ENCODE measurements at regions not wholly inside any gene's neighbourhood (a gene's known extent, or its start where the extent isn't known, plus 50 kb on each side); places are given as distances from the start of the nearest gene placed in this dataset.

DNA sequence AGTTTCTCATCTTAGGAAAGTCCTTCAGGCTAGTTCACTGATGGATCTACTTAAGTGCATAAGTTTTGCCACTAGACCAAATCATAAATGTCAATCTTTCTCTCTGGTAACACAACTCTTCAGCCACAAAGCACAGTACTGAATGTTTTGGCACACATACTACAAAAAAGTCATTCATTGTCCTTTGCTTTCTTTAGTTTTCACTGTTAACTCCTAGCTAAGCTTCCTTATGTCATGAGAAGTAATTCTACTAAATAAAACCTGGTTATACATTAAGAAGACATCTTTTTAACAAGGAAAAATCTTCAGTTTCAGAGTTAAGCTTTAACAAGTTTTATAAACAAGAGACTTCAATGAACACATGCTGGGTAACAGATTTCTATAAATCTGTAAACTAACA lies 379.2 kb upstream of the NFIA start:
- Histone ChIP-seq H3K27ac (no peak overlapping the region), H3K4me2 (no peak overlapping the region), H3K36me3 (ENCODE audit: insufficient read depth) (no peaks in the 10 kb centered on the region), H3K4me3 (IDR thresholded peaks at IDR 0.05; ENCODE audit: insufficient read depth, low read depth, low read length) (no peak overlapping the region), H3K27me3 (ENCODE audit: insufficient read depth, low read depth) (no peaks in the 10 kb centered on the region), H3K79me2 (ENCODE audit: insufficient read depth, low read depth) (no peaks in the 10 kb centered on the region), H2AFZ (ENCODE audit: low read depth) (no peak overlapping the region), H3K4me1 (ENCODE audit: low read depth, poor library complexity, severe bottlenecking) (no peaks in the 10 kb centered on the region), H3K9ac (no peak overlapping the region), H4K20me1 (ENCODE audit: insufficient read depth) (no peaks in the 10 kb centered on the region)
- TF ChIP-seq CTCF (conservative IDR thresholded peaks at IDR 0.05; ENCODE audit: low read depth, low read length), result no peak

GRCh38 chr1:60699325-60699724 lies 383.0 kb upstream of the NFIA start:
- TF ChIP-seq CTCF (conservative IDR thresholded peaks at IDR 0.05; ENCODE audit: low read depth, low read length), result no peak
- no peak overlapping the region for H3K4me3 ChIP-seq (IDR thresholded peaks at IDR 0.05; ENCODE audit: insufficient read depth, low read depth, low read length)
- no peak overlapping the region for H3K9ac ChIP-seq
- no peak overlapping the region for H3K27ac ChIP-seq
- no peaks in the 10 kb centered on the region for H3K79me2 ChIP-seq (ENCODE audit: insufficient read depth, low read depth)
- H3K4me2 ChIP-seq, result no peak overlapping the region
- no peak overlapping the region for H2AFZ ChIP-seq (ENCODE audit: low read depth)
- no peaks in the 10 kb centered on the region for H3K4me1 ChIP-seq (ENCODE audit: low read depth, poor library complexity, severe bottlenecking)
- H3K36me3 ChIP-seq (ENCODE audit: insufficient read depth), result no peaks in the 10 kb centered on the region
- no peaks in the 10 kb centered on the region for H3K27me3 ChIP-seq (ENCODE audit: insufficient read depth, low read depth)
- no peaks in the 10 kb centered on the region for H4K20me1 ChIP-seq (ENCODE audit: insufficient read depth)

GRCh38 chr1:60697204-60697994 lies 385.0 kb upstream of the NFIA start:
- no peak overlapping the region for H3K9ac ChIP-seq
- H3K27ac ChIP-seq, result no peak overlapping the region
- H3K4me2 ChIP-seq, result no peak overlapping the region
- H4K20me1 ChIP-seq (ENCODE audit: insufficient read depth), result no peaks in the 10 kb centered on the region
- H3K36me3 ChIP-seq (ENCODE audit: insufficient read depth), result no peaks in the 10 kb centered on the region
- no peaks in the 10 kb centered on the region for H3K79me2 ChIP-seq (ENCODE audit: insufficient read depth, low read depth)
- TF ChIP-seq CTCF (conservative IDR thresholded peaks at IDR 0.05; ENCODE audit: low read depth, low read length), result no peak
- H2AFZ ChIP-seq (ENCODE audit: low read depth), result no peak overlapping the region
- H3K4me3 ChIP-seq (IDR thresholded peaks at IDR 0.05; ENCODE audit: insufficient read depth, low read depth, low read length), result no peak overlapping the region
- no peaks in the 10 kb centered on the region for H3K4me1 ChIP-seq (ENCODE audit: low read depth, poor library complexity, severe bottlenecking)
- H3K27me3 ChIP-seq (ENCODE audit: insufficient read depth, low read depth), result no peaks in the 10 kb centered on the region

GRCh38 chr1:60696512-60696911 lies 385.8 kb upstream of the NFIA start:
- Histone ChIP-seq H3K79me2 (ENCODE audit: insufficient read depth, low read depth) (no peaks in the 10 kb centered on the region), H3K27ac (no peak overlapping the region), H3K4me1 (ENCODE audit: low read depth, poor library complexity, severe bottlenecking) (no peaks in the 10 kb centered on the region), H3K27me3 (ENCODE audit: insufficient read depth, low read depth) (no peaks in the 10 kb centered on the region), H3K36me3 (ENCODE audit: insufficient read depth) (no peaks in the 10 kb centered on the region), H2AFZ (ENCODE audit: low read depth) (no peak overlapping the region), H3K4me3 (IDR thresholded peaks at IDR 0.05; ENCODE audit: insufficient read depth, low read depth, low read length) (no peak overlapping the region), H4K20me1 (ENCODE audit: insufficient read depth) (no peaks in the 10 kb centered on the region), H3K4me2 (no peak overlapping the region), H3K9ac (no peak overlapping the region)
- TF ChIP-seq CTCF (conservative IDR thresholded peaks at IDR 0.05; ENCODE audit: low read depth, low read length), result no peak
